ENCODE measurements at regions not wholly inside any gene's neighbourhood (a gene's known extent, or its start where the extent isn't known, plus 50 kb on each side); places are given as distances from the start of the nearest gene placed in this dataset.

- FAIRE-seq: no peak
- H3K4me1 ChIP-seq: no peaks in the 10 kb centered on the region
- H3K36me3 ChIP-seq: no peaks in the 10 kb centered on the region
- WGBS, 2 donors: 95 to 96% methylated on average over 2 of the region's 2 CpGs
- ATAC-seq: no peak
- H3K27me3 ChIP-seq: no peaks in the 10 kb centered on the region
- TF ChIP-seq, protein P1, sequence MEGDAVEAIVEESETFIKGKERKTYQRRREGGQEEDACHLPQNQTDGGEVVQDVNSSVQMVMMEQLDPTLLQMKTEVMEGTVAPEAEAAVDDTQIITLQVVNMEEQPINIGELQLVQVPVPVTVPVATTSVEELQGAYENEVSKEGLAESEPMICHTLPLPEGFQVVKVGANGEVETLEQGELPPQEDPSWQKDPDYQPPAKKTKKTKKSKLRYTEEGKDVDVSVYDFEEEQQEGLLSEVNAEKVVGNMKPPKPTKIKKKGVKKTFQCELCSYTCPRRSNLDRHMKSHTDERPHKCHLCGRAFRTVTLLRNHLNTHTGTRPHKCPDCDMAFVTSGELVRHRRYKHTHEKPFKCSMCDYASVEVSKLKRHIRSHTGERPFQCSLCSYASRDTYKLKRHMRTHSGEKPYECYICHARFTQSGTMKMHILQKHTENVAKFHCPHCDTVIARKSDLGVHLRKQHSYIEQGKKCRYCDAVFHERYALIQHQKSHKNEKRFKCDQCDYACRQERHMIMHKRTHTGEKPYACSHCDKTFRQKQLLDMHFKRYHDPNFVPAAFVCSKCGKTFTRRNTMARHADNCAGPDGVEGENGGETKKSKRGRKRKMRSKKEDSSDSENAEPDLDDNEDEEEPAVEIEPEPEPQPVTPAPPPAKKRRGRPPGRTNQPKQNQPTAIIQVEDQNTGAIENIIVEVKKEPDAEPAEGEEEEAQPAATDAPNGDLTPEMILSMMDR (IDR thresholded peaks at IDR 0.05): no peak
- no peak overlapping the region for H3K27ac ChIP-seq
- intact Hi-C loops (cut with DNase I): no loop called here
- no peak overlapping the region for H3K4me3 ChIP-seq
- no peaks in the 10 kb centered on the region for H3K9me3 ChIP-seq
- DNase-seq: no peak
Observed at GRCh38 chr1:82844447-82844846, 1043.7 kb downstream of the ADGRL2 start.

GRCh38 chr1:82843876-82844275 lies 1043.1 kb downstream of the ADGRL2 start:
- no peaks in the 10 kb centered on the region for H3K36me3 ChIP-seq
- H3K9me3 ChIP-seq: no peaks in the 10 kb centered on the region
- intact Hi-C loops (cut with DNase I): no loop called here
- no peak for ATAC-seq
- H3K4me1 ChIP-seq: no peaks in the 10 kb centered on the region
- H3K4me3 ChIP-seq: no peak overlapping the region
- no peak for DNase-seq
- FAIRE-seq: no peak
- H3K27ac ChIP-seq: no peak overlapping the region
- TF ChIP-seq, protein P1 (IDR thresholded peaks at IDR 0.05): no peak
- WGBS, 2 donors: 92 to 96% methylated on average over 10 of the region's 10 CpGs
- H3K27me3 ChIP-seq: no peaks in the 10 kb centered on the region

DNA sequence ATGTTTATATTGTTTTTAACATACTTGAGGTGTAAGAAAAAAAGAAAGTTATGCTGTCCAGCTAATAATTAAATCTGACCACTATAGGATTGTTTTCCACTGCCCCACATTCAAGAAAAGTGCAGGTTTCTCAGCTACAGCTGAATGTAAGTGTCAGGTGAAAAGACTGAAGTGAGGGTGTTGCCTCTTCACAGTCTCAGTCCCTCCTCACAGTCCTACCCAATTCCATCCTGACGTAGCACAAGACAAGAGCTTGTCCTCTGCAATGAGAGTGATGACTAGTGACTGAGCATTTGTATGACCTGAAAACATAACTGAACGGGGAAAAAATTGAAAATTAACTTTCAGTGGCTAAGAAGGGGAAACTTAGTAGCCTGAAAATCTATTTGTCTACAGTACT lies 1039.5 kb downstream of the ADGRL2 start:
- ATAC-seq (no peak), DNase-seq (no peak), FAIRE-seq (no peak)
- Histone ChIP-seq H3K36me3 (no peaks in the 10 kb centered on the region), H3K4me3 (no peak overlapping the region), H3K27me3 (no peaks in the 10 kb centered on the region), H3K27ac (no peak overlapping the region), H3K4me1 (no peaks in the 10 kb centered on the region), H3K9me3 (no peaks in the 10 kb centered on the region)
- TF ChIP-seq, protein P1 (IDR thresholded peaks at IDR 0.05): no peak
- WGBS, 2 donors: 38 to 62% methylated on average over 2 of the region's 2 CpGs
- intact Hi-C loops (cut with DNase I): no loop called here

- no peak overlapping the region for H3K4me3 ChIP-seq
- intact Hi-C loops (cut with DNase I): no loop called here
- H3K36me3 ChIP-seq: no peaks in the 10 kb centered on the region
- no peaks in the 10 kb centered on the region for H3K27me3 ChIP-seq
- no peaks in the 10 kb centered on the region for H3K9me3 ChIP-seq
- FAIRE-seq (no peak), ATAC-seq (no peak), DNase-seq (no peak)
- no peak overlapping the region for H3K27ac ChIP-seq
- no peaks in the 10 kb centered on the region for H3K4me1 ChIP-seq
- TF ChIP-seq, protein P1 (IDR thresholded peaks at IDR 0.05): no peak
- WGBS, 2 donors: 80 to 82% methylated on average over 6 of the region's 6 CpGs
Observed at GRCh38 chr1:82837766-82838465, 1037.2 kb downstream of the ADGRL2 start.

- TF ChIP-seq, protein P1 (IDR thresholded peaks at IDR 0.05): no peak
- FAIRE-seq: no peak
- H3K9me3 ChIP-seq: no peaks in the 10 kb centered on the region
Observed at GRCh38 chr1:82836973-82837680, 1036.4 kb downstream of the ADGRL2 start.

More at GRCh38 chr1:82836973-82837680, 1036.4 kb downstream of the ADGRL2 start:
- Histone ChIP-seq H3K4me1 (no peaks in the 10 kb centered on the region), H3K27me3 (no peaks in the 10 kb centered on the region), H3K36me3 (no peaks in the 10 kb centered on the region), H3K27ac (no peak overlapping the region), H3K4me3 (no peak overlapping the region)
- 79 to 90% methylated on average over 4 of the region's 4 CpGs for WGBS, 2 donors
- DNase-seq: no peak
- ATAC-seq: no peak
- intact Hi-C loops (cut with DNase I): no loop called here

Measured in pancreas (tissue), 10 donors.